H1 (cell line): ENCODE measurements at regions not wholly inside any gene's neighbourhood (a gene's known extent, or its start where the extent isn't known, plus 50 kb on each side); places are given as distances from the start of the nearest gene placed in this dataset.

Source experiments
- CTCF ChIA-PET: fragments of 300-600 bp; sonication (Branson Sonifier 250); formaldehyde crosslinking; loops from one replicate; lab custom pipeline; 2021; ENCODE audit not compliant: partially characterized antibody; lab: Charles Lee
- POLR2A ChIA-PET: fragments of 300-600 bp; sonication (Branson Sonifier 250); formaldehyde crosslinking; loops from one replicate; lab custom pipeline; 2021; ENCODE audit warnings: inconsistent platforms; ENCODE audit not compliant: partially characterized antibody; lab: Charles Lee
- DNase-seq, 2 experiments: peaks; one replicate each; pipeline versions ENCODE4 v3.0.0 to v3.0.0-alpha.2; 2010 to 2022; ENCODE audit warnings: low spot score in 2 of 2, low read depth in 1 of 2, mixed read lengths in 1 of 2
- FAIRE-seq: peaks from 2 replicates; lab custom pipeline; 2011; peaks lifted over from hg19 to GRCh38; lab: Jason Lieb, UNC
- H2AFZ ChIP-seq: 2 replicates; pipeline ENCODE4 v1.8.1; 2012; ENCODE audit warnings: low read length, inconsistent platforms
- H2AK5ac ChIP-seq: 2 replicates; pipeline ENCODE4 v1.6.1; 2013; ENCODE audit warnings: low read depth, low read length
- H2BK120ac ChIP-seq: replicated peaks from 2 replicates; pipeline ENCODE3; 2013; ENCODE audit warnings: low read depth, low read length, inconsistent platforms
- H2BK12ac ChIP-seq: 2 replicates; pipeline ENCODE4 v1.6.1; 2013; ENCODE audit warnings: low read depth, low read length
- H2BK15ac ChIP-seq: 2 replicates; pipeline ENCODE4 v1.6.1; 2013; ENCODE audit warnings: low read length
- H2BK20ac ChIP-seq: 2 replicates; pipeline ENCODE4 v1.6.1; 2013; ENCODE audit warnings: low read length
- H2BK5ac ChIP-seq: 2 replicates; pipeline ENCODE4 v1.6.1; 2013; ENCODE audit warnings: low read depth, low read length
- H3K14ac ChIP-seq: 2 replicates; pipeline ENCODE4 v1.6.1; 2013; ENCODE audit warnings: inconsistent platforms; ENCODE audit not compliant: insufficient read length
- H3K18ac ChIP-seq: 2 replicates; pipeline ENCODE4 v1.6.1; 2013; ENCODE audit warnings: low read length; ENCODE audit errors: extremely low read depth
- H3K23ac ChIP-seq: 2 replicates; pipeline ENCODE4 v1.6.1; 2013; ENCODE audit warnings: inconsistent platforms; ENCODE audit not compliant: insufficient read length
- H3K23me2 ChIP-seq: 2 replicates; pipeline ENCODE4 v1.6.1; 2013; ENCODE audit warnings: low read depth, low read length
- H3K27ac ChIP-seq: 2 replicates; pipeline ENCODE4 v1.6.1; 2011; ENCODE audit warnings: low read depth, low read length, inconsistent platforms
- H3K27me3 ChIP-seq, 4 experiments: replicated peaks in 1 of 4; 1 replicate in 1 of 4; 2 replicates in 3 of 4; pipeline versions ENCODE4 v1.6.1 to v1.8.1; 2011 to 2013; ENCODE audit warnings: low read length in 3 of 4, mild to moderate bottlenecking in 3 of 4, inconsistent platforms in 2 of 4, mixed read lengths in 2 of 4, moderate library complexity in 1 of 4; ENCODE audit not compliant: control insufficient read depth in 3 of 4, insufficient read depth in 3 of 4; ENCODE audit errors: extremely low read depth in 1 of 4
- H3K36me3 ChIP-seq, 4 experiments: 2 replicates each; pipeline versions ENCODE4 v1.6.1 to v1.8.1; 2011 to 2013; ENCODE audit warnings: mild to moderate bottlenecking in 4 of 4, low read length in 3 of 4, moderate library complexity in 2 of 4, control low read depth in 1 of 4, inconsistent platforms in 1 of 4; ENCODE audit not compliant: insufficient read depth in 4 of 4, control insufficient read depth in 2 of 4
- H3K4ac ChIP-seq: replicated peaks from 2 replicates; pipeline ENCODE3; 2013; ENCODE audit warnings: low read length, low read depth, mixed read lengths, inconsistent platforms; ENCODE audit not compliant: insufficient read length
- H3K4me1 ChIP-seq, 4 experiments: replicated peaks in 1 of 4; 1 replicate in 1 of 4; 2 replicates in 3 of 4; pipeline versions ENCODE4 v1.6.1 to v1.8.1; 2011 to 2013; ENCODE audit warnings: low read length in 3 of 4, inconsistent platforms in 2 of 4, mixed read lengths in 1 of 4; ENCODE audit not compliant: insufficient read depth in 4 of 4, control insufficient read depth in 3 of 4
- H3K4me2 ChIP-seq, 2 experiments: 2 replicates each; pipeline versions ENCODE4 v1.6.1 to v1.8.1; 2011 to 2013; ENCODE audit warnings: low read depth in 2 of 2, low read length in 2 of 2, control low read depth in 1 of 2, inconsistent platforms in 1 of 2, mild to moderate bottlenecking in 1 of 2; ENCODE audit not compliant: insufficient read depth in 1 of 2
- H3K4me3 ChIP-seq, 4 experiments: fragments of 200-600, 300-600 bp in 1 of 4; sonication (generic), shearing (Covaris generic), sonication (Bioruptor Twin) in 1 of 4; 2 replicates each; pipeline versions ENCODE4 v1.5.1 to v1.8.1; 2011 to 2016; ENCODE audit warnings: low read length in 4 of 4, low read depth in 3 of 4, control low read depth in 2 of 4, inconsistent platforms in 2 of 4, mild to moderate bottlenecking in 2 of 4, mixed read lengths in 1 of 4, moderate library complexity in 1 of 4; ENCODE audit not compliant: insufficient read depth in 2 of 4; ENCODE audit errors: extremely low read depth in 1 of 4
- H3K56ac ChIP-seq: replicated peaks from 2 replicates; pipeline ENCODE3; 2013; ENCODE audit warnings: low read depth, mild to moderate bottlenecking, mixed read lengths, low read length, inconsistent platforms; ENCODE audit not compliant: insufficient read length
- H3K79me1 ChIP-seq: 2 replicates; pipeline ENCODE4 v1.6.1; 2013; ENCODE audit warnings: low read depth, low read length, control low read depth
- H3K79me2 ChIP-seq, 2 experiments: 2 replicates each; pipeline versions ENCODE4 v1.6.1 to v1.8.1; 2012 to 2013; ENCODE audit warnings: low read length in 2 of 2, mild to moderate bottlenecking in 2 of 2, inconsistent platforms in 1 of 2; ENCODE audit not compliant: insufficient read depth in 2 of 2, control insufficient read depth in 1 of 2
- H3K9ac ChIP-seq, 4 experiments: replicated peaks in 1 of 4; 1 replicate in 1 of 4; 2 replicates in 3 of 4; pipeline versions ENCODE4 v1.6.1 to v1.8.1; 2011 to 2013; ENCODE audit warnings: low read depth in 3 of 4, low read length in 3 of 4, control low read depth in 2 of 4, mild to moderate bottlenecking in 2 of 4, moderate library complexity in 2 of 4, inconsistent platforms in 1 of 4; ENCODE audit errors: extremely low read depth in 1 of 4
- H3K9me3 ChIP-seq, 2 experiments: 2 replicates each; pipeline versions ENCODE4 v1.6.1 to v1.8.1; 2012 to 2013; ENCODE audit warnings: mild to moderate bottlenecking in 2 of 2, moderate library complexity in 2 of 2, control low read depth in 1 of 2, inconsistent platforms in 1 of 2, low read depth in 1 of 2, low read length in 1 of 2, mixed read lengths in 1 of 2; ENCODE audit not compliant: insufficient read depth in 2 of 2
- H4K20me1 ChIP-seq, 2 experiments: replicated peaks in 1 of 2; 2 replicates each; pipeline versions ENCODE3 to v1.8.1; 2011 to 2013; ENCODE audit warnings: inconsistent platforms in 2 of 2, low read length in 2 of 2, mild to moderate bottlenecking in 1 of 2; ENCODE audit not compliant: insufficient read depth in 2 of 2, control insufficient read depth in 1 of 2
- H4K5ac ChIP-seq: 2 replicates; pipeline ENCODE4 v1.6.1; 2013; ENCODE audit warnings: low read length, low read depth, mixed read lengths, inconsistent platforms; ENCODE audit not compliant: insufficient read length
- H4K8ac ChIP-seq: 2 replicates; pipeline ENCODE4 v1.8.0; 2013; ENCODE audit warnings: mild to moderate bottlenecking, moderate library complexity, low read length, inconsistent platforms; ENCODE audit not compliant: insufficient read depth; ENCODE audit errors: extremely low read depth
- H4K91ac ChIP-seq: replicated peaks from 2 replicates; pipeline ENCODE3; 2013; ENCODE audit warnings: low read length, mixed read lengths, inconsistent platforms; ENCODE audit not compliant: insufficient read length
- ATF3 ChIP-seq: IDR thresholded peaks from 2 replicates; pipeline ENCODE4 v1.6.1; 2011; ENCODE audit warnings: low read depth, mild to moderate bottlenecking, low read length; ENCODE audit not compliant: insufficient read depth
- BCL11A ChIP-seq, 2 experiments: IDR thresholded peaks; one replicate each; pipeline ENCODE4 v1.6.1; 2011; ENCODE audit warnings: low read depth in 2 of 2, low read length in 2 of 2, mild to moderate bottlenecking in 2 of 2
- CHD1 ChIP-seq: IDR thresholded peaks from 2 replicates; pipeline ENCODE4 v1.6.1; 2012; ENCODE audit warnings: low read depth, low read length, improper control_type of control experiment
- CHD2 ChIP-seq: IDR thresholded peaks from 2 replicates; pipeline ENCODE4 v1.6.1; 2012; ENCODE audit warnings: low read length, improper control_type of control experiment
- CTBP2 ChIP-seq: IDR thresholded peaks from 2 replicates; pipeline ENCODE4 v1.7.0; 2011; ENCODE audit warnings: borderline replicate concordance, mild to moderate bottlenecking, moderate library complexity, mixed read lengths, low read length; ENCODE audit not compliant: insufficient read depth, insufficient read length
- GABPA ChIP-seq: IDR thresholded peaks from 2 replicates; pipeline ENCODE4 v1.6.1; 2011; ENCODE audit warnings: mild to moderate bottlenecking, low read length, moderate library complexity, borderline replicate concordance; ENCODE audit not compliant: insufficient read depth
- HDAC2 ChIP-seq, 2 experiments: fragments of 300-600 bp in 1 of 2; sonication (generic) in 1 of 2; IDR thresholded peaks; 2 replicates each; pipeline ENCODE4 v1.6.1; 2011 to 2012; ENCODE audit warnings: low read depth in 2 of 2, low read length in 2 of 2, mild to moderate bottlenecking in 2 of 2, moderate library complexity in 2 of 2, borderline replicate concordance in 1 of 2, inconsistent platforms in 1 of 2
- HDAC6 ChIP-seq: IDR thresholded peaks from one replicate; pipeline ENCODE4 v1.7.1; 2012; ENCODE audit warnings: low read depth, mild to moderate bottlenecking, inconsistent platforms, low read length, moderate library complexity
- RNF2 ChIP-seq: fragments of 200-900, 300-1000 bp; sonication (generic); IDR thresholded peaks from 2 replicates; pipeline ENCODE4 v1.7.1; 2016; ENCODE audit warnings: borderline replicate concordance, low read depth, mild to moderate bottlenecking, antibody characterized with exemption, low read length; ENCODE audit not compliant: poor library complexity, severe bottlenecking; ENCODE audit errors: missing control alignments
- SIRT6 ChIP-seq: IDR thresholded peaks from one replicate; pipeline ENCODE4 v1.7.1; 2012; ENCODE audit warnings: low read length, inconsistent platforms
- SRF ChIP-seq: IDR thresholded peaks from 2 replicates; pipeline ENCODE4 v1.6.1; 2011; ENCODE audit warnings: mild to moderate bottlenecking, low read depth, low read length, moderate library complexity
- SUZ12 ChIP-seq: fragments of 200-600 bp; sonication (generic); IDR thresholded peaks from 2 replicates; pipeline ENCODE4 v1.6.1; 2012; ENCODE audit warnings: mild to moderate bottlenecking, inconsistent platforms, low read length, moderate library complexity, mixed read lengths
- YY1 ChIP-seq: IDR thresholded peaks from 2 replicates; pipeline ENCODE4 v1.6.1; 2011; ENCODE audit warnings: low read depth, mild to moderate bottlenecking, low read length
- WGBS, 2 experiments: shearing (Covaris generic) in 1 of 2; methylation state at CpG; one replicate each; pipeline versions ENCODE4 v1.1.6 to v1.1.7; 2013 to 2015; ENCODE audit warnings: low lambda C conversion rate in 2 of 2, mixed read lengths in 2 of 2, inconsistent platforms in 1 of 2, low coverage in 1 of 2, missing lambda C conversion rate in 1 of 2; ENCODE audit not compliant: insufficient replicate concordance in 2 of 2, insufficient coverage in 1 of 2, insufficient read length in 1 of 2; ENCODE audit errors: extremely low coverage in 1 of 2, missing lambda C conversion rate in 1 of 2; 5-methylcytosine and 5-hydroxymethylcytosine counted together

- CTCF ChIA-PET, result no interaction called here
- Histone ChIP-seq H4K8ac (no peak overlapping the region), H4K91ac (peak overlapping the region; percentile 52), H3K4ac (peak overlapping the region; percentile 73), H3K56ac (no peak overlapping the region), H3K9ac (no peak overlapping the region), H2AK5ac (0 out of 2 replicates have a peak overlapping the region, but pooled peaks have one; percentile 82), H3K4me1 (peaks cover 0 to 9% (median 6%) of the 10 kb centered on the region in 4 experiments; a peak in 6 of 7 replicates), H3K14ac (no peak overlapping the region), H3K23me2 (no peaks in the 10 kb centered on the region), H3K27me3 (no peaks in the 10 kb centered on the region; a peak in 1 of 7 replicates), H2BK12ac (no peak overlapping the region), H2BK5ac (no peak overlapping the region), H4K20me1 (no peaks in the 10 kb centered on the region), H3K36me3 (no peaks in the 10 kb centered on the region), H2BK120ac (no peak overlapping the region), H3K79me2 (no peaks in the 10 kb centered on the region), H2AFZ (no peak overlapping the region), H3K9me3 (no peaks in the 10 kb centered on the region), H2BK20ac (no peak overlapping the region), H3K23ac (no peak overlapping the region), H3K79me1 (no peaks in the 10 kb centered on the region), H2BK15ac (no peak overlapping the region; the same call in 1 of the 2 replicates), H3K4me2 (no peak overlapping the region), H3K18ac (no peak overlapping the region), H3K27ac (no peak overlapping the region), H3K4me3 (no peak overlapping the region), H4K5ac (no peak overlapping the region)
- WGBS, 2 experiments, result 95% methylated on average over 3 of the region's 3 CpGs; no CpG with 5 or more reads in 1 of the 2 experiments
- DNase-seq (no peak), FAIRE-seq (no peak)
- POLR2A ChIA-PET, result no interaction called here
- TF ChIP-seq RNF2 (no peak), CHD1 (no peak), HDAC6 (no peak), SIRT6 (no peak), HDAC2 (IDR thresholded peaks at IDR 0.05; ENCODE audit: borderline replicate concordance in 1 of 2, low read depth in 2 of 2, low read length in 2 of 2) (no peak), CHD2 (no peak), SUZ12 (no peak), SRF (no peak), GABPA (no peak), BCL11A (IDR thresholded peaks at IDR 0.05; ENCODE audit: low read depth in 2 of 2, low read length in 2 of 2) (no peak), YY1 (no peak), ATF3 (no peak), CTBP2 (no peak)
Measured at GRCh38 chr2:48195169-48195568, 119.3 kb upstream of the FOXN2 start.
